ENCODE measurements at regions not wholly inside any gene's neighbourhood (a gene's known extent, or its start where the extent isn't known, plus 50 kb on each side); places are given as distances from the start of the nearest gene placed in this dataset.

- TF ChIP-seq, protein P1, sequence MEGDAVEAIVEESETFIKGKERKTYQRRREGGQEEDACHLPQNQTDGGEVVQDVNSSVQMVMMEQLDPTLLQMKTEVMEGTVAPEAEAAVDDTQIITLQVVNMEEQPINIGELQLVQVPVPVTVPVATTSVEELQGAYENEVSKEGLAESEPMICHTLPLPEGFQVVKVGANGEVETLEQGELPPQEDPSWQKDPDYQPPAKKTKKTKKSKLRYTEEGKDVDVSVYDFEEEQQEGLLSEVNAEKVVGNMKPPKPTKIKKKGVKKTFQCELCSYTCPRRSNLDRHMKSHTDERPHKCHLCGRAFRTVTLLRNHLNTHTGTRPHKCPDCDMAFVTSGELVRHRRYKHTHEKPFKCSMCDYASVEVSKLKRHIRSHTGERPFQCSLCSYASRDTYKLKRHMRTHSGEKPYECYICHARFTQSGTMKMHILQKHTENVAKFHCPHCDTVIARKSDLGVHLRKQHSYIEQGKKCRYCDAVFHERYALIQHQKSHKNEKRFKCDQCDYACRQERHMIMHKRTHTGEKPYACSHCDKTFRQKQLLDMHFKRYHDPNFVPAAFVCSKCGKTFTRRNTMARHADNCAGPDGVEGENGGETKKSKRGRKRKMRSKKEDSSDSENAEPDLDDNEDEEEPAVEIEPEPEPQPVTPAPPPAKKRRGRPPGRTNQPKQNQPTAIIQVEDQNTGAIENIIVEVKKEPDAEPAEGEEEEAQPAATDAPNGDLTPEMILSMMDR (IDR thresholded peaks at IDR 0.05), result no peak
- no peak for TF ChIP-seq POLR2A (IDR thresholded peaks at IDR 0.05)
These were observed 196.2 kb downstream of the BAMBI start for GRCh38 chr10:28873540-28873939.

Data from esophagus squamous epithelium (tissue), 4 donors.